Memory B cell (primary cell): ENCODE measurements at regions not wholly inside any gene's neighbourhood (a gene's known extent, or its start where the extent isn't known, plus 50 kb on each side); places are given as distances from the start of the nearest gene placed in this dataset.
"Not testable (repeated sequence)": the region's sequence is repeated elsewhere in the genome, so short reads cannot be mapped to it uniquely, and the experiment has no call there.

Experiments
- ATAC-seq: fragments of 150-1000 bp; cut with Tn5 transposase; 2 replicates; pipeline ENCODE4 v1.10.0; 2021; ENCODE audit warnings: low read depth, mild to moderate bottlenecking, moderate library complexity
- DNase-seq, 2 donors: peaks; one replicate each; pipeline ENCODE4 v3.0.0; 2022; ENCODE audit warnings: low spot score in 2 of 2
- H3K27ac Mint-ChIP-seq: one replicate; pipeline ENCODE4 v1.8.0; 2022; ENCODE audit warnings: mild to moderate bottlenecking, moderate library complexity, mixed read lengths
- H3K27me3 Mint-ChIP-seq: one replicate; pipeline ENCODE4 v1.8.0; 2022; ENCODE audit warnings: mixed read lengths
- H3K36me3 Mint-ChIP-seq: one replicate; pipeline ENCODE4 v1.8.0; 2022; ENCODE audit warnings: mild to moderate bottlenecking, mixed read lengths
- H3K4me1 Mint-ChIP-seq: one replicate; pipeline ENCODE4 v1.8.0; 2022; ENCODE audit warnings: mixed read lengths
- H3K4me3 Mint-ChIP-seq: one replicate; pipeline ENCODE4 v1.8.0; 2022; ENCODE audit warnings: mild to moderate bottlenecking, moderate library complexity, mixed read lengths
- H3K9me3 Mint-ChIP-seq: one replicate; pipeline ENCODE4 v1.8.0; 2022; ENCODE audit warnings: mixed read lengths

DNA sequence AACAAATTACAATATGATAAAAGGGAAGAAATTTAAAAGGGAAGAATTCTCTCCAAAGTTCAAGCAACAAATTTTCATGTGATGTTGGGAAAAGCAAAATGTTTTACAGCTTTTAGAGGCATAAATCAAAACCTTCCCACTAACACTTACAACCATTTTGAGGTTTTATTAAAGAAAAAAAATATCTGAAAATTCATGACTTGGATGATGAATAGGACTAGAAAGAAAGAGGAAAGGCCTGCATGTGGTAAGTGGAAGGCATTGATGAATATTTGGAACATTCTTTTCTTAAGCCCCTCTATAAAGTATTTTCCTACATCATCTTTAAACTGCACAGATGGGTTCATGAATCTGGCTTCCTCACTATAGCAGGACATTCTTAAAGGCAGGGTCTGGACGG, 560.6 kb downstream of the TTLL7 start:
- H3K4me1 Mint-ChIP-seq, H3K9me3 Mint-ChIP-seq, H3K27me3 Mint-ChIP-seq, H3K4me3 Mint-ChIP-seq, H3K27ac Mint-ChIP-seq, H3K36me3 Mint-ChIP-seq, ATAC-seq, DNase-seq: not testable (repeated sequence)

DNA sequence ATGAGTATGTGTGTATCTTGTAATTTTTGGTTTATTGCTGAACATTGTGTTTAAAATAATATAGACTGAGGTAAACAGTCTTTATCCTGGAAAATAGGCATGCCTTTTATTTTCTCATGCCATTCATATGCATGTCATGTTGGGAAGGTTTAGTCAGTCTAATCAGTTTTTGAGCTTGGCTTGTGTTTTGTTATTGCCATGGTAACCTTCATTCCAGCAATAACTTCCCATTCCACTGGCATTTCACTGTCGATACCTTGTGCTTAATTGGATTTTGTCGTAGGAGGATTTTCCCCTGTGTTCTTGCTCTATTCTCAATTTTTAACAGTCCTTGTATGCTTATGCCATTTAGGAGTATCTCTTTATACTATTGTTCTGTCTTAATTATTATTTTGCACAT, 563.6 kb downstream of the TTLL7 start:
- not testable (repeated sequence) for H3K36me3 Mint-ChIP-seq, H3K4me1 Mint-ChIP-seq, H3K27ac Mint-ChIP-seq, ATAC-seq, H3K27me3 Mint-ChIP-seq, DNase-seq, H3K4me3 Mint-ChIP-seq, H3K9me3 Mint-ChIP-seq

DNA sequence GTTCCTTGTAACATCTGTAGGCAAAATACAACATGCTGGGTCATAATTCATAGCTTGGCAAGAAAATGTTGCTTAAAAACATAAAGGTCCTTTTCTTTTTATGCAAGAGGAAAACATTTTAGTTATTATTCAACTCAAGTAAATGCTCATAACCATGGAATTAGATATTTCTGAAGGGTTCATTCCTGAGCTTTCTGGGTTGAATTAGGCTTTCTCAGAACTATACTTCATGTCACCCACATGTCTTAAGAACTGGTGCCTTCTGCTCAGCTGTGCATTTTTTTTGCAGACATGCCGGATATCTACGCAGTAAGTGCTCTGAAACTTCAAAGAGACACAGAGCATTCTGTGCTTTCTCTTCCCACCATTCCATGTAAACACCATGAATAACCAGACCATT, 571.4 kb downstream of the TTLL7 start:
- DNase-seq, H3K27ac Mint-ChIP-seq, H3K27me3 Mint-ChIP-seq: not testable (repeated sequence)

DNA sequence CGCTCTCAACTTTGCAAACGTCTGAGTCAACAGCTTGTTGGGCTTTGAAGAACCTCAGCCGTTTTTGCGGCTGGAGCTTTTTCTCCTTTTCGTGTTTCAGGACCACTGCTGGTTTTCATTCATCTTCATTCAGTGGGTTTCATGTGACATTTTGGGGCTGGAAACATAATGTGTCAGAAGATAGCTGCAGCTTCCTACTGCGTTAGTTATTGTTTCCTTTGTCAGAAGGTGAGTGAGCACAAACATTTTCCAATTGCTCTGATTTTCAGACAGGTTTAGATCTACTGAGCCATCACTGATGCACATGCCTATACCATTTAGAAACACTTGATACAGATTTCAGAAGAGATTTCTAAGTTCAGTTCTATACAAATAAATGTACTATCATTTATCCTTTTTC, 575.5 kb downstream of the TTLL7 start:
- not testable (repeated sequence) for H3K27ac Mint-ChIP-seq, H3K4me3 Mint-ChIP-seq, ATAC-seq, H3K4me1 Mint-ChIP-seq, H3K36me3 Mint-ChIP-seq, DNase-seq, H3K27me3 Mint-ChIP-seq, H3K9me3 Mint-ChIP-seq

More for the DNA sequence above, 571.4 kb downstream of the TTLL7 start:
- not testable (repeated sequence) for H3K36me3 Mint-ChIP-seq, H3K4me1 Mint-ChIP-seq, ATAC-seq, H3K4me3 Mint-ChIP-seq, H3K9me3 Mint-ChIP-seq

DNA sequence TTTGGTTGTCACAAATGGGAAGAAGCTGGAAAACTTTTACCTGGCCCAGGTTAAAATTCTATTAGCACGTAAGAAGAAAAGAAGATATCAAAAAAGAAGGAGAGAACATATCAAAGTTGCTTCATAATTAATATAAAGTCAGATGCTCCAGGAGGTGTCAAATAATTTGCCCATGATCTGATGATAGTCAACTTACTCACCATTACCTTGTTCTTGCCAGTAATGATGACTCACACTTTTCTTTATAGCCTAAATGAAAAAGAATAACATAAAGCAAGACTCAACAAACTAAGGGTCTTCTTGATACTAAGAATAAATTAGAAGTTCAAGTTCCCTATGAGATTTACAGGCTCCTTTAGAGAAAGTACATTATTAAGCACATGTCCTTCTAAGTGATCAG, 580.4 kb downstream of the TTLL7 start:
- Mint-ChIP-seq H3K27ac (no peak overlapping the region), H3K4me3 (no peak overlapping the region), H3K9me3 (no peaks in the 10 kb centered on the region), H3K4me1 (no peaks in the 10 kb centered on the region), H3K36me3 (no peaks in the 10 kb centered on the region), H3K27me3 (no peaks in the 10 kb centered on the region)
- ATAC-seq = no peak
- DNase-seq = no peak

DNA sequence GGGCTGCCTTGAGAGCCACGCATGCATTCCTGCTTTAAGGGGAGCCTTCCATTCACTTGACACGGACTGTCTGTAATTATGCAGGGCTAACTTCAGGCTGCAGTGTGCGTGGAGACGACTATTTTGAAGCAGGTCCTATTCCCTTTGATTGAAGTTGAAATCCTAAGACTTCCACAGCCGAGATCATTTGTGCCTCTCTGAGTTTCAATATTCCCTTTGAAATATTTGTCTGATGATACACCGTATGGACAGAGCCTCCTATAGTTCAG, 585.2 kb downstream of the TTLL7 start:
- DNase-seq, H3K9me3 Mint-ChIP-seq, H3K4me1 Mint-ChIP-seq, H3K27ac Mint-ChIP-seq, H3K27me3 Mint-ChIP-seq, H3K36me3 Mint-ChIP-seq, ATAC-seq, H3K4me3 Mint-ChIP-seq: not testable (repeated sequence)

DNA sequence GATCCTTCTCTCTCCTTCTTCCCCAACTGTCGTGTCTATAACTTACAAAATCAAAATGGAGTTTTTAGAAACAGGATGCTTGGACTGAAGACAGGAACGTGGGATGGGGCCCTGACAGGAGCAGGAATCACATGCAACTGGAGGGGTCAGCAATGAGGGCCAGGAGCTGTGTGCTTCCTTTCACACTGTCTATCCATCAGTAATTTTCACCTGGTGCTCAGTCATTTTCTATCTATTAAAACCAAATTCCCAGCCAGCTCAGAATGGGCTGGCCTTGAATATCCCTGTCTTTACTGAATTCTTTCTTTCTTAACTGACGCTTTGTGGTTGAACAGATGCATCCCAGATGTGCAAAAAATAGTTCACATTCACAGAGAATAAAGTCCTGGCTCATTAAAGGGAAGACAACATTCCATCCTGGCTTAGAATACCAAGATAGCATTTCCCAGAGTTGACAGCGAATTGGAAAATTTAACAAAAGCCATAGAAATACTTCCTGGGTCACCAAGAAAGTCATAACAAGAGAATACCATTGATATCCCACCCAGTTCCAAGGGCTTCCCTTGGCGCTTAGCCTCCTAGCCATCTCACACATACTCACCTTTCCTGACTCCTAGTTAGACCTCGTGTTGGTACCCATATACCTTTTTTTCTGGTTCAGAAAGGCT, 588.1 kb downstream of the TTLL7 start:
- not testable (repeated sequence) for ATAC-seq, H3K27me3 Mint-ChIP-seq, H3K4me3 Mint-ChIP-seq, H3K36me3 Mint-ChIP-seq, DNase-seq, H3K27ac Mint-ChIP-seq, H3K4me1 Mint-ChIP-seq, H3K9me3 Mint-ChIP-seq

DNA sequence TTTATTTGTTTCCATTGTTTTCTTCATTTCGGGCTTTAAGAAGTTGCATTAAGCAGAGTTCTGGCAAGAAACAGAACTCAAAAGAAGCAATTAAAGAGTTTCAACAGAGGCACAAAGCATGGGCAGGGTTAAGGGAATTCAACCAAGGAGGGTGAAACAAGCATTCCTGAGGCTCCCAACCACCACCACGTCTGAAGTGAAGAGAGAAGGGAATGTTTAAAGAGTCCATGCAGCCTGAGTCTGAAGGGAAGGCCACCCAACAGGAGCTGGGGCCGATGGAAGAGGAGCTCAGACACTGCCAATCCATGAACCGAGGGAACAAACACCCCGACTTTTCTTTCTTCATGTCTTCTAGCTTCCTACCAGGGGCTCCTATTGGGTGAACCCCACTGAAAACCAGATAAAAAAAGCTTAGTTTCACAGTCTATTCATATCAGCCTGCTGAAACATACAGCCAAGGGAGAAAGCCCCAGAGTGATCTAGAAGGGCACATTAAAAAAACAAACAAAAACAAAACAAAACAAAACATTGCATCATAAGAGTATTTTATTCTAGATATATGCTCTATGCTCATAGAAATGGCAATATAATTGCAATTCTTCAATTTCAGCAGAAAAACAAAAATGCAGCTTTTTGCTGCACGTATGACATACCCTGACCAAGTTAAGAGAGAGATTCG, 592.1 kb downstream of the TTLL7 start:
- not testable (repeated sequence) for H3K27ac Mint-ChIP-seq, DNase-seq, H3K4me1 Mint-ChIP-seq, H3K4me3 Mint-ChIP-seq, H3K36me3 Mint-ChIP-seq, H3K27me3 Mint-ChIP-seq, ATAC-seq, H3K9me3 Mint-ChIP-seq

DNA sequence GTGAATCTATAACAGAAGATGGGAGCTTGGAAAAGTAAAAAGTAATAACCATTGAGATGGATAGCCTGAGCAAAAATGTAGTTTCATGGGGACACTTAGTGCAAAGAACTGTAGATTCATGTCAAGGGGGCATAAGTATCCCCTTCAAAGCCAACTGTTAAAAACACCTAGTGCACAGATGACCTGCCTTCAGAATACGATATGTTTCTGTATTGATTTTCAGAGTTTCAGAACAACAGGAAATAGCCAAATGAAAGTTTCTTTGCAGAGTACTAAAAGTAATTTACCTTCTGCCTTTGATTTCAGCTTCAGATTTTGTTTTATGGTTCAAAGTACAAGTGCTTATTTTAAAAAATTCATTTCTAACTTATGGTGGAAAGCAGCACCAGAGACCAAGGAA, 593.1 kb downstream of the TTLL7 start:
- H3K27me3 Mint-ChIP-seq, H3K4me3 Mint-ChIP-seq, H3K9me3 Mint-ChIP-seq, DNase-seq, H3K4me1 Mint-ChIP-seq, H3K27ac Mint-ChIP-seq, H3K36me3 Mint-ChIP-seq, ATAC-seq: not testable (repeated sequence)

DNA sequence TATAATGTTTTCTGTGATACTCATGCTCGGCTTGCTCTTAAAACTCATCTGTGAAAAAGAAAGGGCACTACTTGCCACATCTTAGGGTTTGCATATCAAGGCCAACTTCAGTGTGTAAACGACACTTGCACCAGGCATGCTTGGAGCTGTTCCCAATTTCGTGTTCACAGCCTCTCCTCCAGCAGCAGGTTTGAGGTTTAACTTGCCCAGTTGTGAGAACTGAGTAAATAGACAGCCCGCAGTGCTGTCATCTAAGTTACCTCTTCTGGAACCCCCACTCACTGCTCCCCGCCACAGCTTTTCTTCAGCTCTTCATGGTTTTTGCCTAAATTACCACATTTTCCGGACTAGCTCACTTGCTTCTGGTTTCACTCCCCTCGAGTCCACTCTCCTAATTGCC, 595.4 kb downstream of the TTLL7 start:
- not testable (repeated sequence) for H3K36me3 Mint-ChIP-seq, DNase-seq, H3K9me3 Mint-ChIP-seq, H3K27ac Mint-ChIP-seq, H3K27me3 Mint-ChIP-seq, H3K4me3 Mint-ChIP-seq, H3K4me1 Mint-ChIP-seq, ATAC-seq

DNA sequence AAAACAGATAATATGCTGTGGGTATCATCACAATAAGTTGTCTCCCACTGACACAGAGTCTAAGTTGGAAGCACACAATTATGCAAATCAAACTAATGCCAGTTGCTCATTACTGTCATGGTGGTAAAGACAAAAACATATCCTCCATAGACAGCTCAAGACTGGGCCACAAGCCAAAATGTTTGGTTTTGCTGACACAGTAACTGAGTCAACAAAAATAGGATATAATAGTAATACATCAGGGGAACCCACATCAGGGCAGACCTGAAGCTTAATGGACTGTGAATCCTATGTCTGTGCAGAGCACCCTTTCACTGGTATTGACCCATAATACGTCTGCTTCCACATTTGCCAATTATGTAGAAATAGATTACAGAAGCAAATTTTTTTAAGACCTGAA, 597.8 kb downstream of the TTLL7 start:
- DNase-seq, H3K4me1 Mint-ChIP-seq, H3K9me3 Mint-ChIP-seq, H3K4me3 Mint-ChIP-seq, H3K36me3 Mint-ChIP-seq, H3K27me3 Mint-ChIP-seq, H3K27ac Mint-ChIP-seq: not testable (repeated sequence)
- peak; percentile 26 for ATAC-seq

DNA sequence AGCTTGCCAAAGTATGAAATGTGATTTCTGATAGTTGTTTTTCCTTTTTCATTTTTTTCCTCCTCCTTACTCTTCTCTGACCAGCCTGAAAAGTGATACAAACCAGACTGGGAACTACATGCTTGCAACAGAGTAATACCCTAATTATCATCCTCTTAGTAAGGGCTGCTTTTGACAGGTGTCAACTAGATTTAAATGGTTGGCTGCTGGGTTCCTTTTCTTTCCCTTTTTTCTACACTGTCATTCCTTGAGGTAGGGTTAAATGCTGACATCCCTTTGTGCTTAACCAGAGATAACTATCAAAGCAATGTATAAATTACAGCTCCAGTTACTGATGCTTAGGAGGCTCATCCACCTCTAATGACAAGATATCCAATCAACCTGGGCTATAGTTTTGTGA, 598.8 kb downstream of the TTLL7 start:
- ATAC-seq, H3K9me3 Mint-ChIP-seq, H3K4me1 Mint-ChIP-seq, H3K4me3 Mint-ChIP-seq, H3K27me3 Mint-ChIP-seq, H3K36me3 Mint-ChIP-seq, DNase-seq, H3K27ac Mint-ChIP-seq: not testable (repeated sequence)

DNA sequence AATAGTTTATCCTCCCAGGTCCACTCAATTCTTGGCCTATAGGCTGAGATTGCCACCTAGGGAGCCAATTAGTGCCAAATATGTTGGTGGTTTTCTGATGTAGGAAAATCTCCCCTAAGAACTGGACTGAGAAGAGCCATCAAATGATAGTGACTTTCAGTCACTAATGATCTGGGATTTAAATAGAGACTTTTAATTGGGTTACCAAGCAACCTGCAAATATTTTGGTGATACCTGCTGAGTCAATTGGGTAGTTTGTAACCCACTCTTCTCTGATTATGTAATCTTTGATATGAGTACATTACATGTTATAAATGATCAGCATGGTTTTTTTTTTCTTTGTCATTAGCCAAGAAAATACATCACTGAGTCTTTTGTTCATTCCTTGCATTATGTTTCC, 600.8 kb downstream of the TTLL7 start:
- H3K4me3 Mint-ChIP-seq, ATAC-seq, H3K36me3 Mint-ChIP-seq, H3K4me1 Mint-ChIP-seq, DNase-seq, H3K27me3 Mint-ChIP-seq, H3K9me3 Mint-ChIP-seq, H3K27ac Mint-ChIP-seq: not testable (repeated sequence)

DNA sequence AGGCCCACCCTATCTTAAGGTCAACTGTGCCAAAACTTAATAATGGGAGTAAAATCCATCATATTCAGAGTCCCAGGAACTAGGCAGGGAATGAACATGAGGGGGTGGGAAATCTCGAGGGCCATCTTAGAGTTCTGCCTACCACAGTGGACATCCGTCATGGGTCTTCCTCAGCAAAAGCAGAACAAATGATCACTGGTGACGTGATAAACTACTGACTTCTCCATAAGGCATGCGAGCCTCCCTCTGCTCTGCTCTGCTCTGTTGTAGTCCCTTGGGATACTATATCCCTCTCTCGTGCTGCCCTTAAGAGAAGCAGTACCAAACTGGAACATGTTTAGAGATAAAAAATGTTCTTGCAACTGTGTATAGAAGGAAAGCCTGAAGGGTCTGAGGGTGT, 603.8 kb downstream of the TTLL7 start:
- H3K4me3 Mint-ChIP-seq, H3K9me3 Mint-ChIP-seq, H3K36me3 Mint-ChIP-seq, DNase-seq, ATAC-seq, H3K27ac Mint-ChIP-seq, H3K27me3 Mint-ChIP-seq, H3K4me1 Mint-ChIP-seq: not testable (repeated sequence)

DNA sequence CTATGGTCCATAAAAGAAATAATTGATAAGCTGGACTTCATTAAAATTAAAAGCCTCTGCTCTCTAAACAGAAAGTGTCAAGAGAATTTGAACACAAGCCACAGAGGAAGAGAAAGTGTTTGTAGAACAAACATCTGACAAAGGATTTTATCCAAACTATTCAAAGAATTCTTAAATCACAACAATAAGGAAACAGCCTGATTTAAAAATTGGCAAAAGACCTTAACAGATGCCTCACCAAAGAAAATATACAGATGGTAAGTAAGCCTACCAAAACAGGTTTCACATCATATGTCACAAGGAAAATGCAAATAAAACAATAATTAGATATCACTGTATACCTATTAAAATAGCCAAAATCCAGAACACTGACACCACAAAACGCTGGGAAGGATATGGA, 612.0 kb downstream of the TTLL7 start:
- not testable (repeated sequence) for H3K4me1 Mint-ChIP-seq, H3K36me3 Mint-ChIP-seq, H3K27ac Mint-ChIP-seq, H3K4me3 Mint-ChIP-seq, H3K9me3 Mint-ChIP-seq, H3K27me3 Mint-ChIP-seq, ATAC-seq, DNase-seq
